ENCODE measurements at regions not wholly inside any gene's neighbourhood (a gene's known extent, or its start where the extent isn't known, plus 50 kb on each side); places are given as distances from the start of the nearest gene placed in this dataset.
"Not testable (repeated sequence)": the region's sequence is repeated elsewhere in the genome, so short reads cannot be mapped to it uniquely, and the experiment has no call there.

- peaks cover 6% of the 10 kb centered on the region for H3K27me3 ChIP-seq (replicated peaks; ENCODE audit: control insufficient read depth, insufficient read depth, low read length)
- no peak overlapping the region for H3K4me3 ChIP-seq (ENCODE audit: low read length)
- no peaks in the 10 kb centered on the region for H3K36me3 ChIP-seq (ENCODE audit: control insufficient read depth, insufficient read depth, low read length, severe bottlenecking)
- peaks cover 9% of the 10 kb centered on the region for H3K9me3 ChIP-seq (ENCODE audit: control insufficient read depth, low read length)
- H3K9ac ChIP-seq (ENCODE audit: low read length), result no peak overlapping the region
- no peaks in the 10 kb centered on the region for H3K4me1 ChIP-seq (ENCODE audit: control insufficient read depth, insufficient read depth, low read length)
- DNase-seq (ENCODE audit: low read depth), result no peak
These were observed 453.3 kb downstream of the DIRAS2 start for GRCh38 chr9:90189306-90189705.

- DNase-seq (ENCODE audit: low read depth); H3K36me3 ChIP-seq (ENCODE audit: control insufficient read depth, insufficient read depth, low read length, severe bottlenecking): not testable (repeated sequence)
These were observed 450.2 kb downstream of the DIRAS2 start for GRCh38 chr9:90192465-90192864.

GRCh38 chr9:90198956-90199355 is 443.7 kb downstream of the DIRAS2 start:
- Histone ChIP-seq H3K9ac (ENCODE audit: low read length) (no peak overlapping the region), H3K9me3 (ENCODE audit: control insufficient read depth, low read length) (no peaks in the 10 kb centered on the region), H3K27me3 (replicated peaks; ENCODE audit: control insufficient read depth, insufficient read depth, low read length) (peaks cover 5% of the 10 kb centered on the region), H3K4me1 (ENCODE audit: control insufficient read depth, insufficient read depth, low read length) (no peaks in the 10 kb centered on the region), H3K4me3 (ENCODE audit: low read length) (no peak overlapping the region), H3K36me3 (ENCODE audit: control insufficient read depth, insufficient read depth, low read length, severe bottlenecking) (no peaks in the 10 kb centered on the region)
- DNase-seq (ENCODE audit: low read depth), result no peak

More at GRCh38 chr9:90192465-90192864, 450.2 kb downstream of the DIRAS2 start:
- H3K4me1 ChIP-seq (ENCODE audit: control insufficient read depth, insufficient read depth, low read length); H3K9me3 ChIP-seq (ENCODE audit: control insufficient read depth, low read length); H3K27me3 ChIP-seq (replicated peaks; ENCODE audit: control insufficient read depth, insufficient read depth, low read length); H3K4me3 ChIP-seq (ENCODE audit: low read length); H3K9ac ChIP-seq (ENCODE audit: low read length): not testable (repeated sequence)

- Histone ChIP-seq H3K9me3 (ENCODE audit: control insufficient read depth, low read length) (no peaks in the 10 kb centered on the region), H3K4me1 (ENCODE audit: control insufficient read depth, insufficient read depth, low read length) (no peaks in the 10 kb centered on the region), H3K9ac (ENCODE audit: low read length) (no peak overlapping the region), H3K36me3 (ENCODE audit: control insufficient read depth, insufficient read depth, low read length, severe bottlenecking) (no peaks in the 10 kb centered on the region), H3K27me3 (replicated peaks; ENCODE audit: control insufficient read depth, insufficient read depth, low read length) (peaks cover 12% of the 10 kb centered on the region), H3K4me3 (ENCODE audit: low read length) (no peak overlapping the region)
- no peak for DNase-seq (ENCODE audit: low read depth)
These were observed 440.9 kb downstream of the DIRAS2 start for GRCh38 chr9:90201766-90202165.

GRCh38 chr9:90204128-90204831 is 438.3 kb downstream of the DIRAS2 start:
- Histone ChIP-seq H3K27me3 (replicated peaks; ENCODE audit: control insufficient read depth, insufficient read depth, low read length) (peaks cover 12% of the 10 kb centered on the region), H3K36me3 (ENCODE audit: control insufficient read depth, insufficient read depth, low read length, severe bottlenecking) (no peaks in the 10 kb centered on the region), H3K4me3 (ENCODE audit: low read length) (no peak overlapping the region), H3K9me3 (ENCODE audit: control insufficient read depth, low read length) (peaks cover 3% of the 10 kb centered on the region), H3K9ac (ENCODE audit: low read length) (no peak overlapping the region), H3K4me1 (ENCODE audit: control insufficient read depth, insufficient read depth, low read length) (no peaks in the 10 kb centered on the region)
- no peak for DNase-seq (ENCODE audit: low read depth)

GRCh38 chr9:90213045-90213444 is 429.6 kb downstream of the DIRAS2 start:
- not testable (repeated sequence) for H3K4me1 ChIP-seq (ENCODE audit: control insufficient read depth, insufficient read depth, low read length); DNase-seq (ENCODE audit: low read depth); H3K36me3 ChIP-seq (ENCODE audit: control insufficient read depth, insufficient read depth, low read length, severe bottlenecking); H3K27me3 ChIP-seq (replicated peaks; ENCODE audit: control insufficient read depth, insufficient read depth, low read length); H3K9me3 ChIP-seq (ENCODE audit: control insufficient read depth, low read length); H3K4me3 ChIP-seq (ENCODE audit: low read length); H3K9ac ChIP-seq (ENCODE audit: low read length)

GRCh38 chr9:90219548-90220118 is 423.0 kb downstream of the DIRAS2 start:
- H3K36me3 ChIP-seq (ENCODE audit: control insufficient read depth, insufficient read depth, low read length, severe bottlenecking), result no peaks in the 10 kb centered on the region
- H3K27me3 ChIP-seq (replicated peaks; ENCODE audit: control insufficient read depth, insufficient read depth, low read length), result no peaks in the 10 kb centered on the region
- H3K9ac ChIP-seq (ENCODE audit: low read length), result no peak overlapping the region
- DNase-seq (ENCODE audit: low read depth), result no peak
- no peak overlapping the region for H3K4me3 ChIP-seq (ENCODE audit: low read length)
- no peaks in the 10 kb centered on the region for H3K4me1 ChIP-seq (ENCODE audit: control insufficient read depth, insufficient read depth, low read length)
- H3K9me3 ChIP-seq (ENCODE audit: control insufficient read depth, low read length), result no peaks in the 10 kb centered on the region

GRCh38 chr9:90221899-90222298 is 420.7 kb downstream of the DIRAS2 start:
- DNase-seq (ENCODE audit: low read depth); H3K9ac ChIP-seq (ENCODE audit: low read length); H3K4me1 ChIP-seq (ENCODE audit: control insufficient read depth, insufficient read depth, low read length); H3K36me3 ChIP-seq (ENCODE audit: control insufficient read depth, insufficient read depth, low read length, severe bottlenecking); H3K9me3 ChIP-seq (ENCODE audit: control insufficient read depth, low read length); H3K27me3 ChIP-seq (replicated peaks; ENCODE audit: control insufficient read depth, insufficient read depth, low read length); H3K4me3 ChIP-seq (ENCODE audit: low read length): not testable (repeated sequence)

GRCh38 chr9:90226839-90227338 is 415.7 kb downstream of the DIRAS2 start:
- H3K36me3 ChIP-seq (ENCODE audit: control insufficient read depth, insufficient read depth, low read length, severe bottlenecking); H3K4me3 ChIP-seq (ENCODE audit: low read length); H3K9me3 ChIP-seq (ENCODE audit: control insufficient read depth, low read length); H3K27me3 ChIP-seq (replicated peaks; ENCODE audit: control insufficient read depth, insufficient read depth, low read length); H3K9ac ChIP-seq (ENCODE audit: low read length); H3K4me1 ChIP-seq (ENCODE audit: control insufficient read depth, insufficient read depth, low read length): not testable (repeated sequence)
- peak; percentile 44 for DNase-seq (ENCODE audit: low read depth)

GRCh38 chr9:90233081-90233480 is 409.5 kb downstream of the DIRAS2 start:
- not testable (repeated sequence) for H3K4me1 ChIP-seq (ENCODE audit: control insufficient read depth, insufficient read depth, low read length); H3K36me3 ChIP-seq (ENCODE audit: control insufficient read depth, insufficient read depth, low read length, severe bottlenecking); H3K9ac ChIP-seq (ENCODE audit: low read length); H3K27me3 ChIP-seq (replicated peaks; ENCODE audit: control insufficient read depth, insufficient read depth, low read length); DNase-seq (ENCODE audit: low read depth); H3K9me3 ChIP-seq (ENCODE audit: control insufficient read depth, low read length); H3K4me3 ChIP-seq (ENCODE audit: low read length)

- Histone ChIP-seq H3K36me3 (ENCODE audit: control insufficient read depth, insufficient read depth, low read length, severe bottlenecking) (no peaks in the 10 kb centered on the region), H3K9ac (ENCODE audit: low read length) (no peak overlapping the region), H3K27me3 (replicated peaks; ENCODE audit: control insufficient read depth, insufficient read depth, low read length) (peaks cover 3% of the 10 kb centered on the region), H3K4me1 (ENCODE audit: control insufficient read depth, insufficient read depth, low read length) (no peaks in the 10 kb centered on the region), H3K9me3 (ENCODE audit: control insufficient read depth, low read length) (no peaks in the 10 kb centered on the region), H3K4me3 (ENCODE audit: low read length) (no peak overlapping the region)
- DNase-seq (ENCODE audit: low read depth), result no peak
These were observed 402.1 kb downstream of the DIRAS2 start for GRCh38 chr9:90240541-90240940.

- no peaks in the 10 kb centered on the region for H3K9me3 ChIP-seq (ENCODE audit: control insufficient read depth, low read length)
- H3K27me3 ChIP-seq (replicated peaks; ENCODE audit: control insufficient read depth, insufficient read depth, low read length), result peaks cover 3% of the 10 kb centered on the region
- DNase-seq (ENCODE audit: low read depth), result no peak
- H3K4me3 ChIP-seq (ENCODE audit: low read length), result no peak overlapping the region
- H3K9ac ChIP-seq (ENCODE audit: low read length), result no peak overlapping the region
- H3K4me1 ChIP-seq (ENCODE audit: control insufficient read depth, insufficient read depth, low read length), result no peaks in the 10 kb centered on the region
- no peaks in the 10 kb centered on the region for H3K36me3 ChIP-seq (ENCODE audit: control insufficient read depth, insufficient read depth, low read length, severe bottlenecking)
These were observed 397.0 kb downstream of the DIRAS2 start for GRCh38 chr9:90245661-90246060.
